Activated CD4-positive, alpha-beta T cell treated with anti-CD3 and anti-CD28 coated beads, Interleukin-2, amount 50 U/mL, for 4 hours (primary cell): ENCODE measurements at regions not wholly inside any gene's neighbourhood (a gene's known extent, or its start where the extent isn't known, plus 50 kb on each side); places are given as distances from the start of the nearest gene placed in this dataset.

Experiments
- DNase-seq, 2 experiments: peaks; one replicate each; pipeline ENCODE4 v3.0.0-alpha.2; 2020

DNA sequence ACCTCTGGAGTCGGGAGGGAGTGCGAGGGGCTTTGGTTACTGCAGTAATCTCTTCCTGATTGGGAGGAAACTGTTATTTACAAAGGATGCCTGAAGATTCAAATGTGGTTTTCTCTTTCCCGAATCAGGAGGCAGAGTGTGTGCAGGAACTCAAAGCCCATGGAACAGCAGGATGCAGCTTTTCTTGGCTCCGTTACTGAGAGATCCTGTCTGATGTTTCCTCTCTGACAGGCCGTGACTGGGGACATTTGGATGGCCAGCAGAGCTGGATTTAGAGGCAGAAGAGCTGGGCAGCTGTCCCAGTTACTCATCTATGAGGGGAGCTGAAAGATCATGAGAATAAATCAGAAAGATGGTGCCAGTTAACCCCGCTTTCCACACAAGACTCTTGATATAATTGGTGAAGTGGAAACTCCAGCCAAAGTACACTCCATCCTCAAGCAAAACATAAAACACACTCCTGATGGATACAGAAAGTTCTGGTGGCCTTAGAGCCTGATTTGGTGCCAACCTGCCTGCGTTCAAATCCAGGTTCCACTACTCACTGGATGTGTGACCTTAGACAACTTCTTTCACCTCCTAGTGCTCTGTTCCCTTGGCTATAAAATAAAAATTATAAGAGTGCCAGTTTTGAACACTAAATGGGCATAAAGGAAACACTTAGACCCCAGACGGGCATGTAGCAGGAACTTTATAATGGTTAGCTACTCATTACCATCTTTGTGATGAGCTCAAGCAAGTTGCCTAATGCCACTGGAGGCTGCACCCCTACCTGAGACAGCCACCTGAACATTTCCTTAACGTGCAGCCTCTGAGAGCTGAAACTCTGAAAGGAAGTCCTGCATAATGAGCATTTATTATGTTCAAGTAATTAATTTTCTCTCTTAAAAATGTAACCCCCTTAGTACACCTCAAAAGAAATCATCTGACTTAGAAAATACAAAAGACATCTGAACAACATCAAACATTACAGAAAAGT, 349.0 kb upstream of the GATB start:
- no peak for DNase-seq

DNA sequence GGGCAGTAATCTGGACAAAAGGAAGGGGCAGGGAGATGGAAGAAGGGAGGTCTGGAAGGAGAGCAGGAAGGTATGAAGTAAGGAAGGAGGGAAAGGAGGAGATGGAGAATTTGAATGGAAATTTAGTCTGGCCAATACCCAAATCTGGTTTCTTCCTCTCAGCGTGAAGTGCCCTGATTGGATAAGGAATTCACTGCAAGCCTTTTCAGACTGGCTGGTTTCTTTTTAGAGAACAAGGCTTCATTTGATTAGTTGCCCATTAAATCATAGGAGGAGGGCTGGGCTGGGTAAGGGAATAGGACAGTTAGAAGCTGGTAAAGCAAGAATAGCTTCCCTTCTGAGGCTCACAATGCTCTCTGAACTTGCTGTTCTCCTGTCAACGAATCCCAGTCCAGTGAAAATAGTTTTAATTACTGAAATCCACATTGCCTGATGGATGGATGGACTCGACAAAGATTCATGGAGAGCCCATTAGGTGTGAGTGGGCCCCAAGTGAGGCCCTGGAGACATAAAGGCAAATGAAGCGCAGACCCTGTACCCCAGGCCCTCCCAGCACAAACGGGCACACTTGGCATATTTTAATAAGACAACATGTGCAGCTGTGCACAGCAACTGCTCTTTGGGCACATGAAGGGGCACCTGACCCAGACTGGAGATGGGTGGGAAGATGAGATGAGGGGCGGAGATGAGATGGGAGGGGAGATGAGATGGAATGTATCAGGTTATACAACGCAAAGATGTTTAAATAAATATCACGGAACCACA, 347.1 kb upstream of the GATB start:
- DNase-seq: no peak

DNA sequence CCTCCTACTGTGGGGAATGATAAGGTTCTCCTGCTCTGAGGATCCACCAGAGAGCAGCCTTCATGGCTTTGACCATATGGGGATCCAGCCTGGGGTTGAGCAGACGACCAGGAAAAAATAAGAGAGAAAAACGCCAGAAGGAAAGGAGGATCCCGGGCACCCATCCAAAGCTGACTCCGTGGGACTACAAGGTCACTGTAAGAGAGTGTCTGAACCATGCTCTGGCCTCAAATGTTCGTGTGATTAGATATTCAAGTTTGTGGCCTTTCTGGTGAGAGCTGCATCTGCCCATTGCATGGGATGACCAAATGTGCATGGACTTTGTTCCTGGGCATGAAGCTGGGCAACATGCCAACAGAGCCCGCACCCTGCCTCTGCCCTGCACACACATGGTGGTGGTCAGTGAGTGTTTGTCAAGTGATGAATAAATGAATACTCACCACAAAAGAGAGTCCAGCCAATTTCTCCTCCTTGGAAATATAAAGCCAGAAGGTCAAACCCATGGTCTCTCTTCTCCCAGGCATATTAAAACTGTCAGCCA, 346.0 kb upstream of the GATB start:
- no peak for DNase-seq

DNA sequence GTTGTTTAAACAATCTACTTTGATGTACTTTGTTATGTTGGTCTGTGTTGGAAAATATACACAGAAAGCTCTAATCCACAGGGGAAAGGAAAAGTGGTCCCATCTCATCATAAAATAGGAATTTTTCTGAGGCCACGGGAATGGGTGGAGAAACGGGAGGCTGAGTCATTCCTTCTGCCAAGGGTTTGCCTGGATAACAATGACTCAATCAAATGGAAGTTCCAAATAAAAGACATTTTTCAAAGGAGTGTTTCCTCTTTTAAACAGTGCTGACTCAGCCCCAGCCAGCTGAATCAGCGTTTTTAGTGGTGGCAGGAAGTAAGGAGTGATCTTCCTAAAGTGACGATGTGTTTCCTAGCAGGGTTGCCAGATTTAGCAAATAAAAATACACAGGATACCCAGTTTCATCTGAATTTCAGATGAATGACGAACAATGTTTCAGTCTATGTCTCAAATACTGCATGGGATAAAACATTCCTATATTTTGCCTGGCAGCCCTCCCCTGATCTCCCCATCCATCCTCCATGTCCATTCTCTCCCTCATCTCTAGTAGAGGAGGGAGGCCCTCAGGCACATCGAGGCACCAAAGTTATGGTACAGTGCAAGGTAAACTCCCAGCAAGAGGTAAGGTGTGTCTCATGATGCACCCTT, 345.4 kb upstream of the GATB start:
- peak in 1 of 2 experiments; percentile 31 for DNase-seq

DNA sequence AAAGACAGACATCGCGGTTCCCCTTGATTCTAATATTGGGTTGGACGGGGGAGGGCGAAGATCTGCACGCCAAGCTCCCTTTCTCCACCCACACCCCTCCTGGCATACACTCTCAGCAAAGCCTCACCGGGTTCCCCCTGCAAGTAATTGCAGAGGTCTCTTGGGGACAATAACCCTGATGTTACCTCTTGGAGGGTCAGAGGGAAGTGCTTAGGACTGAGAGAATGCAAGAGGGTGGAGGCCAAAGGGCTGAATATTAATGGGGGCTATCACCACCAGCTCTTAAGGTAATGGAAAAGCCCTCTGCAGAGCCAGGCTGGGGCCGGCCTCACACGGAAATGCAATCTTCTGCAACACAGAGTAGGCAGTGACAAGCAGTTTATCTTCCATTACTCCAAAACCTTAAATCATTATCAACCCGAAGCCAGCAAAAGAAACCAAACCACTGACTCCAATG, 344.1 kb upstream of the GATB start:
- no peak for DNase-seq

DNA sequence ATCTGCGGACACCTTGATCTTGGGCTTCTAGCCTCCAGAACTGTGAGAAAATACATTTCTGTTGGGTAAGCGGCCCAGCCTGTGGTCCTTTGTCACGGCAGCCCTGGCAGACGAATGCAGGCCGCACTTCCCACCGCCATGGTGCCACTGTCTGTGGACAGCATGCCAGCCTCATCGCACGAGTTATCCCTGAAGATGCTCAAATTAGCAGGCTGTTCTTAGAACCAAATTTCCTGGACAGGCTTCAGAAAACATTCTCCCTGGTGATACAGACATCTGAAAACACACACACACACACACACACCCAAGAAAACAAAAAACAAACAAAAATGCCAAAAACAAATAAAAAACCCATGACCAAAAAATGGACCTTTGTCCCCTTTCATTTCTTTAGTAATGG, 343.5 kb upstream of the GATB start:
- no peak for DNase-seq

DNA sequence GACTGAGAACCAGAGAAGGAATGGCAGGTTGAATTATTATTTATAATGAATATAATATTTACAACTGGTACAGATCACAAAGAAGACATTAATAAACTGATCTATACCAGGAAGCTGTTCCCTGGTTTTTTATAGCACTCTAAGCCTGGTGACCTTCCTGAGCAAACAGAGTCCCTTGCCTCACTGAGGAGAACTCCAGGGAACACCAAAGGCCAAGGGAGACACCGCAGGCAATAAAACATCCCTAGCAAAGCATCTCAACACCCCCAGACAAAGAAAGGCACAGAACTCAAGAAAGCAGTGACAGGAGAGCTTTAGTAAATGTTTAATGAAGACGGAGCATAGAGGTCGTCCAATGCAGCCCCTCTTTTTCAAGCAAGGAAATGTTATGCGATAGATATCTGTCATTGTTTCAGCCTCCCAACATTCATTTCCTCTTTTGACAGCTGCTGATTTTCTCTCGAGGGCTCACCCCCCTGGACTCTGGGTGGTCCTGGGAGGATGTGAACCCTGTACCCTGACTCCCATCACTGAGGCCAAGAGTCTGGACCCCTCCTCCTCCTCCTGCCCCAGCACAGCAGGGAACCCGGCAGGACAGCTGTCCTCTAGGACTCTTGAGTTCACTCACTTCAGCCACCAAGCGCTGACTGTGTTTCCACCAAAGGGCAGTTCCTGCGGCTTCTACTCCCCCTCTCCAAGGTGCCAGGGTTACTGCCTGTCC, 342.5 kb upstream of the GATB start:
- no peak for DNase-seq

DNA sequence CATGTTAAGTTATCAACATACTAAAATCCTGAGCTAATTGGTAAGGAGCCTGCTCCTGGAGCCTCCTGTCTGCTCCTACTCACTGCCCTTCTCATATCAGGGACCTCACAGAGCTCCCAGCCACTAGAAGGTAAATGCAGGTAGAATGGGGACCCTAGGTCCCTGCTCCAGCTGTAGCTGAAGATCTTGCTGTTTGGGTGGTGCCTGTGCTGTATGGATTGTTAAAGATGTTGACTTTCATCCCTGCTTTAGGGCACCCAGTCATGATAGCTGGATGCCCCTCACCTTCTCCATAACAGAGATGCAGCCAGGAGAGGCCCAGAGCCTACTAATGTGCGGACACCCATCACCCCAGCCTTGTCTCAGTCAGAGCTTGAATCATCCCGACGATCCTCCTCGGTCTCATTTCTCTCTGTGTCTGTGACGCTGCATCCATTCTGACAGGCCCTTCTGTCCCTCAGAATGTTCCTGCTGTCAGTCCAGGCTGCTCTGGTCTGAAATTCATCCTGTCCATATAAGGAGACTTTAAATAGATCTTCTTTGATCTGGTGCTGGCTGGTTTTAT, 341.7 kb upstream of the GATB start:
- no peak for DNase-seq

DNA sequence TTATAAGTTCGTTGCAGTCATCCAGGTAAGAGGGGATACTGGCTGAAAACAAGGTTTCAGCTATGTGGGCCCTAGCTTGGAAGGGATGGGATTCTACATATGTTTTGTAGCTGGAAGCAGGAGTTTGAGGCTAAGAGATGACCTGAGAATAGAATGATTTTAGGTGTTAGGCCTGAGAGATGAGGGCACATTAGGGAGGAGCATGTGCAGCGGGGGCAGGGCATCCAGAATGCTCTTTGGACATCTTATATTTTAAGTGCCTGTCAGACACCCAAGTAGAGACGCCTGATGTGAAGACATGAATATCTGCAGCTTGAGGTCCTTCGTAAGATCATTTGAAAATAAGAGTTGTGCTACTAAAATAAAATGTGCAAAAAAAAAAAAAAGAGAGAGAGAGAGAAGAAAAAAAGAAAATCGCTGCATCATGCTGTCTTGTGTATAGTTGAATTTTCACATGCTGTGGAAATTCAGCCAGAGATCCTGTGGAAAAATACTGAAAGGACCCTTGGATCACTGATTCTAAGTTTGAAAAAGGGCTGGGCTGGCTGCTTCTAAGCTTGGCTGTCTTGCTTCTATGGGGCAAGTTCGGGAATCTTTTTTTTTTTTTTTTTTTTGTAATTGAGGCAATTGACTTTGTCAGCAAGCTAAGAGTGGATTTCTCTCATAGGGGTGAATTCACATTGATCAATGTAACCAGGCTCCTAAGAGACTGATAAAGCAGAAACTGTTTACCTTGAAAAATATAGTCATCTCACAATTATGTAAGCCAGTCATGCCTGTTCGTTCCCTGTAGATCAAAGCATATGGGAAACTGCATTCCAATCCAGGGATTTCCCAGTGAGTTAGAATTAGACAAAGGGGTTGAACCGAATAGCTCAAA, 341.0 kb upstream of the GATB start:
- DNase-seq: no peak

DNA sequence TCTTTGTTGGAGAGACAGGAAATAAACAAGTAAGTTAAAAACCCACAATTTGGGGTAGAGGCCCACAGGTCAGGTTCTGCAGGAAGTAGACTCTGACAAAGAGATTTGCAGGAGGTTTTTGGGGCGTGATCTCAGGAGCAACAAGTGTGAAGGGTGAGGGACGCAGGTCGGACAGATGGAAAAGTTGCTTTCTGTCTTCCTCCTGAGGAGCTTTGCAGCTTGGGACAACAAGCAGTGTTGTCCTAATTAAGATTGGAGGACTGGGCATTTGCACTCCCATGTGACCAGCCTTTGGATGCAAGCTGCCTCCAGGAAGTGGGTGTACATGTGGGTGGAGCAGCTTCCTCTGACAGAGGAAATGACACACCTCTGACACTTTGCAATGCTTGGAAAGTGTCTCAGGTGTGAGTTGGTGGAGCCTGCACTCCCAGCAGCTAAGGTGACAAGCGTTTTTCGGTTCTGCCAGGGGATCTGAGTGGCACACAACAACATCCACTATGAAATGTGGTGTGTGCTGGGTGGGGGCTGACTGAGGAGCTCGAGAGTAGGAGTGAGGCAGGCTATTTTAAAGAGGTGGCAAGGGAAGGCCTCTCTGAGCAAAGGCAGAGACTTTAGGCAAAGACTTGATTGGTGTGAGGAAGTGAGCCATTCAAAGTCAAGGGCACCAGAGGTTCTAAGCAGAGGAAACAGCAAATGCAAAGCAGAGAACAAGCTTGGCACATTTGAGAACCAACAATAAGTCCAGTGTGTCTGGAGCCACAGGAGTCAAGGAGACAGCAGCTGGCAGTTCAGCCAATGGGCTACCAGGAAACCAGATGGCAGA, 339.8 kb upstream of the GATB start:
- peak; percentile 70 to 75 for DNase-seq

DNA sequence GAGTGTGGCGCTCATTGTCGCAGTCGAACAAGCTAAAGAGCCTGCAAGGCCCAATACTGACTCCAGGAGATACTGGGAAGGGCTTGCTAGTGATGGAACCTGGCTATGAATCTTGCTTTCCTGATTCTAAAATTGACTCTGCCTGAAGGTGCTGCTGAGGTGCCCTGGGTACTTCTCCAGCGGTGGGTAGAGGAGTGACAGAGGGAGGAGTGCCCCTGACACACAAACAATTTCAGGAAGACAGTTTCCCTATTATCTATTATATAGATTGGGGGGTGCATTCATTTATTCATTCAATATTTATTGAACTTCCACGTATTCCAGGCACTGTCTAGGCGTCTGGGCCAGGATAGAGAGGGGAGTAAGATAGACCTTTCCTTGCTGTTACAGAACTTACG, 339.2 kb upstream of the GATB start:
- no peak for DNase-seq

DNA sequence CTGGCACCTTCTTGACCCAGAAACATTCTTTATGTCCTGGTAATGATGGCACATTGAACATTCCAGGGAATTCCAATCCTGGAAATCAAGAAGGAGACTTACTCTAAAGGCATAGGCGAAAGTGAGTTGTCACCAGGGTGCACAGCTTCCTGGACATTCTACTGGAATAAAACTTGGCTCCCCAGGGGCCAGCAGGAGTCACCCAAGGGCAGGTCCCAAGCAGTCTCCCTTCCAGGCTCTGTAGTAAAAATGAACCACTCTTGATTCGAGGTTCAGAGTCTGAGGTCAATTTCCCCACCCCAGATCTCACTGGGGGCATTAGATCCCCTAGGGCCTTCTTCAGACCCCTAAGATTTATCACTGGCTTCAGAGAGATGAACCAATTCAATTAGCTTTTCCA, 338.7 kb upstream of the GATB start:
- DNase-seq: no peak

DNA sequence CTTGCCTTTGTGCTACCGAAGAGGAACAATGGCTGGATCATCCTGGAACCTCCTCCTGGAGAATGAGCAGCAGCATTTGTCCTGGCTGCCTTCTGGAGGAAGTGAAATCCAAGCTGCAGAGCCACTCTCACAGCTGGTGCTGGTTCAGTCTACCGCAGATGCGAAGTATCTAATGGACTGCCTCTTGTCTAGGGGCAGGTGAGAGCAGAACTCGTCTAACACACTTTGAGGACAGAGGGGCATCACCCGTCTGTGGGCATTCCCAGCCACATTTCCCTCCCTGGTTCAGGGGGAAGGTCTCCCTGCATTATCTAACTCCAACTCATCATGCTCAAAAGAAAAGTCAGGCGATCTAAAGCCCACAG, 338.2 kb upstream of the GATB start:
- DNase-seq: no peak

DNA sequence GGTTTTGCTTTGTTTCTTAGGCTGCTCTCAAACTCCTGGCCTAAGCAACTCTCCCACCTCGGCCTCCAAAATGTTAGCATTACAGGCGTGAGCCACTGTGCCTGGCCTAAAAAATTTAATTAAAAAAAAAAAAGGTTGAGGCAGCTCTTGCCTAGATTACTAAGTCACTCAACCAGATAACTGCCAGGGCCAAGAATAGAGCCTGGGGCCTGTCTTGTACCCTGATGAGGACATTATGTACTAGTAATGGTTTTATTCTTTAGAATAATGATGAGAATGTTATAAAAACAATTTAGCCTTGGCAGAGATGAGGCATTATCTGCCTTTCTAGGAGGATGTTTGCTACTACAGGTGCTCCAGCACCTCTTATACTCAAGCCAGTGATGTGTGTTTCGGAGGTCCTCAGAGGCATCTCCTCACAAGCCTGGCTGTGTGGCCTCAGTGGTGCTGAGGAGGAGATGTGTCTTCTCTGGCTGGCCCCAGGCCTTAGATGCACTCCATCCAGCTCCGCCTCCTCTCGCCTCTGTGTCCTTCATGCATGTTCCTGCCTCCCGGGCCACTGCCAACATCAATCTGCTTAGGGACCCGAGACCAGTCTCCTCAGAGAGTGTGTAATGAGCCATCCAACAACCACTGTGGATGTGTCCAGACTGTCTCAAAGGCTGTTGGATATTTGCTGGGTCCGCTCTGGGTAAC, 337.7 kb upstream of the GATB start:
- no peak for DNase-seq

DNA sequence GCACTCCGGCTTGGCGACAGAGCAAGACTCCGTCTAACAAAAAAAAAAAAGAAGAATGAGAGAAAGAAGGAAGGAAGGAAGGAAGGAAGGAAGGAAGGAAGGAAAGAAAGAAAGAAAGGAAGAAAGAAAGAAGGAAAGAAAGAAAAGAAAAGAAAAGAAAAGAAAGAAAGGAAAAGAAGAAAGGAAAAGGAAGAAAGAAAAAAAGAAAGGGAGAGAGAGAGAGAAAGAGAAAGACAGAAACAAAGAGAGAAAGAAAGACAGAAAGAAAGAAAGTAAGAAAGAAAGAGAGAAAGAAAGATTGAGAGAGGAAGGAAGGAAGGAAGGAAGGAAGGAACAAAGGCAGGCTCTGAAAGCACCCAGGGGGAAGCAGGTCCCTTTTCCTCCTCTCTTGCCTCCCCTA, 336.6 kb upstream of the GATB start:
- DNase-seq: no peak

DNA sequence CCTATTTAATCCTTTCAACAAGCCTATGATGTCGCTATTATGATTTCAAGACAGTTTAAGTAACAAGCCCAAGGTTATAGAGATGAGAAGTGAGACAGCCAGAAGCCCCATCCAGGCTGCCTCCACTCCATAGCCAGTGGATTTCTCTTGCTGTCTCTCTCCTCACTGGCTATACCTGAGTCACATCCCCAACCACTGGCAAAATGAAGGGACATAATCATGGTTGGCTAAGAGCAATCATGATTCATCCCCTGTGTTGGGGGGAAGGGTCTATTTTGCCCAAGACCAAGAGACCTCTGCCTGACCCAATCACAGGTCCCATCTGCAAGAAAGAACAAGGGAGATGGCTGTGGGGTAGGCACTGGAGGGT, 334.9 kb upstream of the GATB start:
- no peak for DNase-seq

DNA sequence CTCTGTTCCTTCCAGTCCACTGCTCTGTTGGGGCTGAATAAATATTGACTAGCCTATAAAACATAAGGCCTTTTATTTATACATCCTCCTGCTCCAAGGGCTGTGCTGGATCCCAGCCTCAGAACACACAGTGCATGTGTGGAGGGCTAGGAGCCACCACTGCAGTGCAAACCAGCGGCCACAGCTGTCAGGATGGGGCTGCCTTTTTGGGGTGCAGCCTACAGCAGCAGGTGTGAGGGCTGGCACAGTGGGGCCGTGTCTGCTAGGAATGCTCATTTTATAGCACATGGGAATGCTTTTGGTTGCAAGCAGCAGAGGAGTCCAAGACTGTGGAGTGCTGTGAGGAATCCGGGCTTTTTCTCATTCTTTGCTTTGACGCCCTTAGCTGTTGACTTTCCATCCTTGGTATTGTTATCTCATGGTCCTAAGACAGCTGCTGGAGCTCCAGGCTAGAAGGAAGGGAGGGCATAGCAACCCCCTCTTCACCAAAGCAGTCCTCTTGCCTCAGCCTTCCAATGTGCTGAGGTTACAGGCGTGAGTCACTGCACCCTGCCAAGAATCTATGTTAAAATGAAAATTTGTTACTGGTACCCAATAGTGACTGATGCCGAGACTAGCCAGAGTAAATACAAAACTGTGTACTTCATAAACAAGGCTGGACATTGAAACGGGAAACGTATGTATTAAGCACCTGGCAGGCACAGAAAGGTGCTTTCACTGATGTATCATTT, 334.3 kb upstream of the GATB start:
- no peak for DNase-seq

DNA sequence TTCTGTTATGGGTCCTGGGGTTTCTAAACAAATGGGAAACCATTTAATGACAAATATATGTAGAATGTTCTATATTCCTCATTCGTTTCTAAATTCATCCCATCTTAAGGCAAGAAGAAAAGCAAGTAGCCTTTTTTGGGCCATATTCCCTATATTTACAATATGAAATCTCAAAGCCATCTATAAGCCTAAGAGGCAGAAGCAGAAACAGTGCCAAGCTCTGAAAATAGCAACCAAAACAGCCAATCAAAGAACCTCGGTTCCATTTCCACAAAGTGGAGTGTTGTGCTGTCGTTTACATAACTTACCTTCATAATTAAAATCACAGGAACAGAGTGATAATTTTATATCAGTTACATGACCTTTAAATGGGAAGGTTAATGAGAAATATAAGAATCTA, 330.6 kb upstream of the GATB start:
- DNase-seq: no peak

DNA sequence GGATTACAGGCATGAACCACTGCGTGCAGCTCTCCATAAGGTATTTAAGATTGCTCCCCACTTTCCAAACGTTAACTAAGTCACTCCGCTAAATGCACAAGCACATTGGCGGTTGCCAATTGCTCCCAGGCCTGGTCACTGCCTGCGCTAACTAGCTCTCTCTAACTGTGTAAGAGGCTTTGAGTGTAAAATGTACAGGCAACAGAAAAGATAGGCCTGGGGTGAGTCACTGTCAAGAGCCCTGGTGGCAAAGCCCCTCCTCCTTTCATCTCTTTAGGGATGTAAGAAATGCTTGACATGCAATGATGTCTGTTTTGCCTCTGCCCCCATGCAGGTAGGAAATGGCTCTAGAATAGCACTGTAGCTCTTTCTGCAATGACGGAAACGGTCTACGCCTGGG, 329.7 kb upstream of the GATB start:
- DNase-seq: no peak
